ENCODE measurements at regions not wholly inside any gene's neighbourhood (a gene's known extent, or its start where the extent isn't known, plus 50 kb on each side); places are given as distances from the start of the nearest gene placed in this dataset.

DNA sequence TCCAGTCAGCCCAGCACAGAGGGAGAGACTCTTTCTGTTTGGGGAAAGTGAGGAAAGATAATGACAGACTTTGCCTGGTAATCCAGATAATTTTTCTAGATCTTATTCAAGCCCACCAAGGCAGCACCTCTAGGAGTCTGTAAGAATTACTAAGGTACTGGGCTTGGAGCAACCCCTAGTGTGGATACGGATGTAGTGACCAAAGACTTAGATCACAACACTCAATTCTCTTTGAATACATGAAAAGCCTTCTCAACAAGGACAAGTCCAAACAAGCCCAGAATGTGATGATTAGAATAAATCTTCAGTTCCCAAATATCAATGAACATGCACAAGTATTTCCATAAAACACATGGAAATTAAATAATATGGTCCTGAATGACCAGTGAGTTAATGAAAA is 206.9 kb downstream of the MRPL39 start:
- Histone ChIP-seq H3K79me2 (replicated peaks; ENCODE audit: insufficient read depth, low read length) (no peaks in the 10 kb centered on the region), H2AFZ (ENCODE audit: low read depth, low read length) (no peak overlapping the region), H3K4me3 (ENCODE audit: low read length) (no peak overlapping the region), H3K27me3 (ENCODE audit: insufficient read depth, low read depth, low read length) (no peaks in the 10 kb centered on the region), H3K9ac (ENCODE audit: low read length) (no peak overlapping the region), H3K36me3 (ENCODE audit: insufficient read depth, low read length) (no peaks in the 10 kb centered on the region), H3K9me2 (ENCODE audit: insufficient read depth, low read length) (no peaks in the 10 kb centered on the region), H4K20me1 (ENCODE audit: insufficient read depth) (no peaks in the 10 kb centered on the region), H3K9me3 (ENCODE audit: low read length) (peaks cover 3% of the 10 kb centered on the region), H3F3A (ENCODE audit: insufficient read depth, low read length, poor library complexity, severe bottlenecking) (no peaks in the 10 kb centered on the region), H3K4me2 (ENCODE audit: low read length) (no peak overlapping the region), H3K27ac (ENCODE audit: low read length) (no peak overlapping the region)
- TF ChIP-seq EZH2 (IDR thresholded peaks at IDR 0.05; ENCODE audit: borderline replicate concordance, insufficient read depth, low read length, poor library complexity, severe bottlenecking): no peak
- no peak for TF ChIP-seq TAF1 (IDR thresholded peaks at IDR 0.05; ENCODE audit: low read depth)
- no peak for TF ChIP-seq MXI1 (conservative IDR thresholded peaks at IDR 0.05; ENCODE audit: poor library complexity, severe bottlenecking)
- TF ChIP-seq RAD21 (conservative IDR thresholded peaks at IDR 0.05): no peak
- no peak for TF ChIP-seq EP300 (conservative IDR thresholded peaks at IDR 0.05; ENCODE audit: poor library complexity, severe bottlenecking)
- TF ChIP-seq, protein P1, sequence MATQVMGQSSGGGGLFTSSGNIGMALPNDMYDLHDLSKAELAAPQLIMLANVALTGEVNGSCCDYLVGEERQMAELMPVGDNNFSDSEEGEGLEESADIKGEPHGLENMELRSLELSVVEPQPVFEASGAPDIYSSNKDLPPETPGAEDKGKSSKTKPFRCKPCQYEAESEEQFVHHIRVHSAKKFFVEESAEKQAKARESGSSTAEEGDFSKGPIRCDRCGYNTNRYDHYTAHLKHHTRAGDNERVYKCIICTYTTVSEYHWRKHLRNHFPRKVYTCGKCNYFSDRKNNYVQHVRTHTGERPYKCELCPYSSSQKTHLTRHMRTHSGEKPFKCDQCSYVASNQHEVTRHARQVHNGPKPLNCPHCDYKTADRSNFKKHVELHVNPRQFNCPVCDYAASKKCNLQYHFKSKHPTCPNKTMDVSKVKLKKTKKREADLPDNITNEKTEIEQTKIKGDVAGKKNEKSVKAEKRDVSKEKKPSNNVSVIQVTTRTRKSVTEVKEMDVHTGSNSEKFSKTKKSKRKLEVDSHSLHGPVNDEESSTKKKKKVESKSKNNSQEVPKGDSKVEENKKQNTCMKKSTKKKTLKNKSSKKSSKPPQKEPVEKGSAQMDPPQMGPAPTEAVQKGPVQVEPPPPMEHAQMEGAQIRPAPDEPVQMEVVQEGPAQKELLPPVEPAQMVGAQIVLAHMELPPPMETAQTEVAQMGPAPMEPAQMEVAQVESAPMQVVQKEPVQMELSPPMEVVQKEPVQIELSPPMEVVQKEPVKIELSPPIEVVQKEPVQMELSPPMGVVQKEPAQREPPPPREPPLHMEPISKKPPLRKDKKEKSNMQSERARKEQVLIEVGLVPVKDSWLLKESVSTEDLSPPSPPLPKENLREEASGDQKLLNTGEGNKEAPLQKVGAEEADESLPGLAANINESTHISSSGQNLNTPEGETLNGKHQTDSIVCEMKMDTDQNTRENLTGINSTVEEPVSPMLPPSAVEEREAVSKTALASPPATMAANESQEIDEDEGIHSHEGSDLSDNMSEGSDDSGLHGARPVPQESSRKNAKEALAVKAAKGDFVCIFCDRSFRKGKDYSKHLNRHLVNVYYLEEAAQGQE (IDR thresholded peaks at IDR 0.05; ENCODE audit: borderline replicate concordance): no peak
- TF ChIP-seq POLR2AphosphoS5 (IDR thresholded peaks at IDR 0.05): no peak
- TF ChIP-seq SMC3 (conservative IDR thresholded peaks at IDR 0.05; ENCODE audit: poor library complexity): no peak
- TF ChIP-seq, protein P2, sequence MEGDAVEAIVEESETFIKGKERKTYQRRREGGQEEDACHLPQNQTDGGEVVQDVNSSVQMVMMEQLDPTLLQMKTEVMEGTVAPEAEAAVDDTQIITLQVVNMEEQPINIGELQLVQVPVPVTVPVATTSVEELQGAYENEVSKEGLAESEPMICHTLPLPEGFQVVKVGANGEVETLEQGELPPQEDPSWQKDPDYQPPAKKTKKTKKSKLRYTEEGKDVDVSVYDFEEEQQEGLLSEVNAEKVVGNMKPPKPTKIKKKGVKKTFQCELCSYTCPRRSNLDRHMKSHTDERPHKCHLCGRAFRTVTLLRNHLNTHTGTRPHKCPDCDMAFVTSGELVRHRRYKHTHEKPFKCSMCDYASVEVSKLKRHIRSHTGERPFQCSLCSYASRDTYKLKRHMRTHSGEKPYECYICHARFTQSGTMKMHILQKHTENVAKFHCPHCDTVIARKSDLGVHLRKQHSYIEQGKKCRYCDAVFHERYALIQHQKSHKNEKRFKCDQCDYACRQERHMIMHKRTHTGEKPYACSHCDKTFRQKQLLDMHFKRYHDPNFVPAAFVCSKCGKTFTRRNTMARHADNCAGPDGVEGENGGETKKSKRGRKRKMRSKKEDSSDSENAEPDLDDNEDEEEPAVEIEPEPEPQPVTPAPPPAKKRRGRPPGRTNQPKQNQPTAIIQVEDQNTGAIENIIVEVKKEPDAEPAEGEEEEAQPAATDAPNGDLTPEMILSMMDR (IDR thresholded peaks at IDR 0.05; ENCODE audit: poor library complexity, severe bottlenecking): no peak

DNA sequence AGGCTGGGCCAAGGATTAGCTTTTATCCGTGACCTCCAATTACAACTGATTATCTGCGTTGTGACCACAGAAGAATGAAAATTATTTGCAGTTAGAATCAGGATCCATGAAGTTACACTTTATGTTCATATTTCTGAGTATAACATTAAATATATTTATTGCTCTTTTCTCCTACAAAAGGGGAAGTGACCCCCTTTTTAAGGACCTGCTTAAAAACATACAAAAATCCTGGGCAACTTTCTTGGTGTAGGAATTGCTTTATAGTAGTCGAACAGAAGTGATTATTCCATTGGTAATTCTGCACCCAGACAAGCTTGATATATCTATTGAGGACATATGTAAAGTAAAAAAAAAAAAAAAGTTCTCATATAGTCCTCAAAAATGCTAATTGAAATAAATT is 208.7 kb downstream of the MRPL39 start:
- no peaks in the 10 kb centered on the region for H3F3A ChIP-seq (ENCODE audit: insufficient read depth, low read length, poor library complexity, severe bottlenecking)
- no peaks in the 10 kb centered on the region for H4K20me1 ChIP-seq (ENCODE audit: insufficient read depth)
- H3K4me2 ChIP-seq (ENCODE audit: low read length): no peak overlapping the region
- H3K9me3 ChIP-seq (ENCODE audit: low read length): peaks cover 2% of the 10 kb centered on the region
- H3K27me3 ChIP-seq (ENCODE audit: insufficient read depth, low read depth, low read length): no peaks in the 10 kb centered on the region
- no peaks in the 10 kb centered on the region for H3K79me2 ChIP-seq (replicated peaks; ENCODE audit: insufficient read depth, low read length)
- H2AFZ ChIP-seq (ENCODE audit: low read depth, low read length): no peak overlapping the region
- no peak overlapping the region for H3K27ac ChIP-seq (ENCODE audit: low read length)
- H3K36me3 ChIP-seq (ENCODE audit: insufficient read depth, low read length): no peaks in the 10 kb centered on the region
- no peak overlapping the region for H3K9ac ChIP-seq (ENCODE audit: low read length)
- no peaks in the 10 kb centered on the region for H3K9me2 ChIP-seq (ENCODE audit: insufficient read depth, low read length)
- H3K4me3 ChIP-seq (ENCODE audit: low read length): no peak overlapping the region
- no peak for TF ChIP-seq SMC3 (conservative IDR thresholded peaks at IDR 0.05; ENCODE audit: poor library complexity)
- no peak for TF ChIP-seq POLR2AphosphoS5 (IDR thresholded peaks at IDR 0.05)
- TF ChIP-seq, protein P1 (IDR thresholded peaks at IDR 0.05; ENCODE audit: borderline replicate concordance): no peak
- no peak for TF ChIP-seq TAF1 (IDR thresholded peaks at IDR 0.05; ENCODE audit: low read depth)
- TF ChIP-seq RAD21 (conservative IDR thresholded peaks at IDR 0.05): no peak
- TF ChIP-seq, protein P2 (IDR thresholded peaks at IDR 0.05; ENCODE audit: poor library complexity, severe bottlenecking): no peak
- no peak for TF ChIP-seq EP300 (conservative IDR thresholded peaks at IDR 0.05; ENCODE audit: poor library complexity, severe bottlenecking)
- no peak for TF ChIP-seq EZH2 (IDR thresholded peaks at IDR 0.05; ENCODE audit: borderline replicate concordance, insufficient read depth, low read length, poor library complexity, severe bottlenecking)
- TF ChIP-seq MXI1 (conservative IDR thresholded peaks at IDR 0.05; ENCODE audit: poor library complexity, severe bottlenecking): no peak

All from neural cell (in vitro differentiated cells).